ENCODE measurements at regions not wholly inside any gene's neighbourhood (a gene's known extent, or its start where the extent isn't known, plus 50 kb on each side); places are given as distances from the start of the nearest gene placed in this dataset.

GRCh38 chr1:182195733-182196132 is 134.2 kb upstream of the ZNF648 start:
- TF ChIP-seq, protein P1, sequence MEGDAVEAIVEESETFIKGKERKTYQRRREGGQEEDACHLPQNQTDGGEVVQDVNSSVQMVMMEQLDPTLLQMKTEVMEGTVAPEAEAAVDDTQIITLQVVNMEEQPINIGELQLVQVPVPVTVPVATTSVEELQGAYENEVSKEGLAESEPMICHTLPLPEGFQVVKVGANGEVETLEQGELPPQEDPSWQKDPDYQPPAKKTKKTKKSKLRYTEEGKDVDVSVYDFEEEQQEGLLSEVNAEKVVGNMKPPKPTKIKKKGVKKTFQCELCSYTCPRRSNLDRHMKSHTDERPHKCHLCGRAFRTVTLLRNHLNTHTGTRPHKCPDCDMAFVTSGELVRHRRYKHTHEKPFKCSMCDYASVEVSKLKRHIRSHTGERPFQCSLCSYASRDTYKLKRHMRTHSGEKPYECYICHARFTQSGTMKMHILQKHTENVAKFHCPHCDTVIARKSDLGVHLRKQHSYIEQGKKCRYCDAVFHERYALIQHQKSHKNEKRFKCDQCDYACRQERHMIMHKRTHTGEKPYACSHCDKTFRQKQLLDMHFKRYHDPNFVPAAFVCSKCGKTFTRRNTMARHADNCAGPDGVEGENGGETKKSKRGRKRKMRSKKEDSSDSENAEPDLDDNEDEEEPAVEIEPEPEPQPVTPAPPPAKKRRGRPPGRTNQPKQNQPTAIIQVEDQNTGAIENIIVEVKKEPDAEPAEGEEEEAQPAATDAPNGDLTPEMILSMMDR (IDR thresholded peaks at IDR 0.05), result no peak
- TF ChIP-seq EZH2 (IDR thresholded peaks at IDR 0.05; ENCODE audit: borderline replicate concordance, insufficient read depth, low read depth, low read length, poor library complexity, severe bottlenecking), result no peak

Measured in B cell (primary cell).